ENCODE measurements at regions not wholly inside any gene's neighbourhood (a gene's known extent, or its start where the extent isn't known, plus 50 kb on each side); places are given as distances from the start of the nearest gene placed in this dataset.
A peak's percentile ranks its signal among the peaks of the same experiment; 100 is the strongest.

- H3K27ac ChIP-seq = no peak overlapping the region
- TF ChIP-seq POLR2A (IDR thresholded peaks at IDR 0.05) (no peak), CTCF (IDR thresholded peaks at IDR 0.05 in 8 of 11, conservative IDR thresholded peaks at IDR 0.05 in 3 of 11) (no peak), POLR2AphosphoS5 (IDR thresholded peaks at IDR 0.05) (no peak)
- DNase-seq = no peak
- WGBS, 5 donors = 80 to 93% (median 87%) methylated on average over 8 to 12 of the region's 12 CpGs
- H3K27me3 ChIP-seq (replicated peaks in 1 of 7) = peaks cover 0 to 93% (median 19%) of the 10 kb centered on the region in 7 donors
- peaks cover 0 to 19% (median 0%) of the 10 kb centered on the region in 6 donors for H3K4me1 ChIP-seq
- intact Hi-C loops (cut with DNase I; ENCODE audit: low total_unique reads) = no loop called here
- no peak overlapping the region for H3K4me3 ChIP-seq
- no peaks in the 10 kb centered on the region for H3K36me3 ChIP-seq
- peaks cover 0 to 11% (median 3%) of the 10 kb centered on the region in 8 donors for H3K9me3 ChIP-seq
Observed at GRCh38 chr5:176727528-176727900, 80.2 kb downstream of the TSPAN17 start.

- Histone ChIP-seq H3K27ac (no peak overlapping the region), H3K4me1 (peaks cover 0 to 15% (median 0%) of the 10 kb centered on the region in 6 donors), H3K9me3 (peaks cover 0 to 11% (median 3%) of the 10 kb centered on the region in 8 donors), H3K4me3 (no peak overlapping the region), H3K36me3 (no peaks in the 10 kb centered on the region), H3K27me3 (replicated peaks in 1 of 7) (peaks cover 0 to 93% (median 19%) of the 10 kb centered on the region in 7 donors)
- intact Hi-C loops (cut with DNase I; ENCODE audit: low total_unique reads) = no loop called here
- TF ChIP-seq POLR2AphosphoS5 (IDR thresholded peaks at IDR 0.05) = no peak
- no peak for TF ChIP-seq POLR2A (IDR thresholded peaks at IDR 0.05)
- no peak for TF ChIP-seq CTCF (IDR thresholded peaks at IDR 0.05 in 8 of 11, conservative IDR thresholded peaks at IDR 0.05 in 3 of 11)
- WGBS, 5 donors = 70 to 87% (median 82%) methylated on average over 5 to 15 of the region's 15 CpGs
- DNase-seq = no peak
Observed at GRCh38 chr5:176727983-176728675, 80.8 kb downstream of the TSPAN17 start.

DNA sequence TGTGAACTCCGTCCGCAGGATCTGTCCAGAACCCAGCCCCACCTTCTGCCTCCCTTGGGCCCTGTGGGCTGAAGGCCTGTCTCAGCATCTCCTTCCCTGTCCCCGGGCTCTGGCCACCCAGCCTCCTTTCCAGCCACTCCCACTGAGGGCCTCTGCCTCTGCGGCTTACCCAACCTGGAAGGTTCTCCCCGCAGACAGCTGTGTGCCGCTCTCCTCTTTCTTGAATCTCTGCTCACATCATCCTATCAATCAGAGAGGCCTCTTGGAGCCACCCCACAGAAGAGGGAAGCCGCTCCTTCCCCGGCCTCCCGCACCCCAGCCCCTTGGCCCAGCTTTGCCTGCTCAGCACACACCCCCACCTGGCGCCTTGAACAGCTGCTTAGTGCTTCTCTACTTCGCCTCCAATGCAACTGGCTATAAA, 81.5 kb upstream of the UNC5A start:
- no peak overlapping the region for H3K4me3 ChIP-seq
- 77 to 88% (median 82%) methylated on average over 11 of the region's 11 CpGs for WGBS, 5 donors
- intact Hi-C loops (cut with DNase I; ENCODE audit: low total_unique reads) = no loop called here
- H3K27ac ChIP-seq = no peak overlapping the region
- H3K27me3 ChIP-seq (replicated peaks in 1 of 7) = peaks cover 0 to 93% (median 19%) of the 10 kb centered on the region in 7 donors
- peaks cover 0 to 8% (median 0%) of the 10 kb centered on the region in 6 donors for H3K4me1 ChIP-seq
- no peaks in the 10 kb centered on the region for H3K36me3 ChIP-seq
- TF ChIP-seq POLR2AphosphoS5 (IDR thresholded peaks at IDR 0.05) (no peak), CTCF (IDR thresholded peaks at IDR 0.05 in 8 of 11, conservative IDR thresholded peaks at IDR 0.05 in 3 of 11) (no peak), POLR2A (IDR thresholded peaks at IDR 0.05) (no peak)
- peak; percentile 55 for DNase-seq
- peaks cover 0 to 11% (median 3%) of the 10 kb centered on the region in 8 donors for H3K9me3 ChIP-seq

- peak; percentile 35 for DNase-seq
- peaks cover 0 to 97% (median 22%) of the 10 kb centered on the region in 7 donors for H3K27me3 ChIP-seq (replicated peaks in 1 of 7)
Observed at GRCh38 chr5:176730815-176731475, 79.4 kb upstream of the UNC5A start.

More at GRCh38 chr5:176730815-176731475, 79.4 kb upstream of the UNC5A start:
- Histone ChIP-seq H3K9me3 (peaks cover 0 to 11% (median 3%) of the 10 kb centered on the region in 8 donors), H3K4me3 (no peak overlapping the region), H3K36me3 (no peaks in the 10 kb centered on the region), H3K4me1 (peaks cover 0 to 8% (median 0%) of the 10 kb centered on the region in 6 donors), H3K27ac (no peak overlapping the region)
- WGBS, 5 donors = 62 to 88% (median 83%) methylated on average over 10 of the region's 10 CpGs
- intact Hi-C loops (cut with DNase I; ENCODE audit: low total_unique reads) = no loop called here
- no peak for TF ChIP-seq POLR2AphosphoS5 (IDR thresholded peaks at IDR 0.05)
- TF ChIP-seq CTCF (IDR thresholded peaks at IDR 0.05 in 8 of 11, conservative IDR thresholded peaks at IDR 0.05 in 3 of 11) = no peak
- no peak for TF ChIP-seq POLR2A (IDR thresholded peaks at IDR 0.05)
